Chondrocyte (in vitro differentiated cells): ENCODE measurements at regions not wholly inside any gene's neighbourhood (a gene's known extent, or its start where the extent isn't known, plus 50 kb on each side); places are given as distances from the start of the nearest gene placed in this dataset.

Source experiments
- DNase-seq: peaks from one replicate; pipeline ENCODE4 v3.0.0; 2021; ENCODE audit warnings: mixed read lengths, low spot score
- H3K27ac Mint-ChIP-seq: one replicate; pipeline ENCODE4 v1.8.0; 2021; ENCODE audit warnings: mild to moderate bottlenecking, moderate library complexity, mixed read lengths; ENCODE audit not compliant: unreplicated experiment
- H3K27me3 Mint-ChIP-seq: 2 replicates; pipeline ENCODE4 v1.8.0; 2021; ENCODE audit warnings: low read depth, mixed read lengths
- H3K36me3 Mint-ChIP-seq: 2 replicates; pipeline ENCODE4 v1.8.0; 2021; ENCODE audit warnings: low read depth, mixed read lengths
- H3K4me1 Mint-ChIP-seq: 2 replicates; pipeline ENCODE4 v1.8.0; 2021; ENCODE audit warnings: low read depth, mild to moderate bottlenecking, mixed read lengths
- H3K4me3 Mint-ChIP-seq: one replicate; pipeline ENCODE4 v1.8.0; 2021; ENCODE audit warnings: mild to moderate bottlenecking, moderate library complexity, mixed read lengths; ENCODE audit not compliant: unreplicated experiment
- H3K9me3 Mint-ChIP-seq: 2 replicates; pipeline ENCODE4 v1.8.0; 2021; ENCODE audit warnings: low read depth, mixed read lengths
- TF ChIP-seq, protein P1 (sequence below): fragments of 200-600 bp; sonication (generic); IDR thresholded peaks from 2 replicates; pipeline ENCODE4 v1.5.0; 2021; ENCODE audit warnings: antibody characterized with exemption, mild to moderate bottlenecking, moderate library complexity

DNA sequence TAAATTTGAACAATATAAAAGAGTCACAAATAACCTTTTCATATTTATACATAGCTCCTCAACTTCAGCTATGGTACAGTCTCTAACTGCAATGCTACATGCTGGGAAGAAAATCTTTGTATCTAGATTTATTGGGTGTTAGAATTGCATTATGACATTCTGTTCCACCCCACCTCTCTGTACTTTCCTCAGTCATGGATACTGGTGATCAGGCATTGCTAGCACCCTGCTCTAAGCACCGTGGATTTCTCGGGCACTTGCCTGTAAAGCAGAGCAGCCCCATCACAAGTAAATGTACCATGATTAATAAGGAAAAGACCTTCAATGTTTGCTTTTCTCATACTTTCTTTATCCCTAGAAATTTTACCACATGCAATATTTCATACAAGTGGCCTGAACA, 1028.9 kb upstream of the INTU start:
- no peaks in the 10 kb centered on the region for H3K9me3 Mint-ChIP-seq
- peaks cover 9% of the 10 kb centered on the region for H3K4me1 Mint-ChIP-seq
- DNase-seq, result no peak
- no peaks in the 10 kb centered on the region for H3K36me3 Mint-ChIP-seq
- TF ChIP-seq, protein P1, sequence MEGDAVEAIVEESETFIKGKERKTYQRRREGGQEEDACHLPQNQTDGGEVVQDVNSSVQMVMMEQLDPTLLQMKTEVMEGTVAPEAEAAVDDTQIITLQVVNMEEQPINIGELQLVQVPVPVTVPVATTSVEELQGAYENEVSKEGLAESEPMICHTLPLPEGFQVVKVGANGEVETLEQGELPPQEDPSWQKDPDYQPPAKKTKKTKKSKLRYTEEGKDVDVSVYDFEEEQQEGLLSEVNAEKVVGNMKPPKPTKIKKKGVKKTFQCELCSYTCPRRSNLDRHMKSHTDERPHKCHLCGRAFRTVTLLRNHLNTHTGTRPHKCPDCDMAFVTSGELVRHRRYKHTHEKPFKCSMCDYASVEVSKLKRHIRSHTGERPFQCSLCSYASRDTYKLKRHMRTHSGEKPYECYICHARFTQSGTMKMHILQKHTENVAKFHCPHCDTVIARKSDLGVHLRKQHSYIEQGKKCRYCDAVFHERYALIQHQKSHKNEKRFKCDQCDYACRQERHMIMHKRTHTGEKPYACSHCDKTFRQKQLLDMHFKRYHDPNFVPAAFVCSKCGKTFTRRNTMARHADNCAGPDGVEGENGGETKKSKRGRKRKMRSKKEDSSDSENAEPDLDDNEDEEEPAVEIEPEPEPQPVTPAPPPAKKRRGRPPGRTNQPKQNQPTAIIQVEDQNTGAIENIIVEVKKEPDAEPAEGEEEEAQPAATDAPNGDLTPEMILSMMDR, result no peak
- no peaks in the 10 kb centered on the region for H3K27me3 Mint-ChIP-seq
- no peak overlapping the region for H3K27ac Mint-ChIP-seq
- H3K4me3 Mint-ChIP-seq, result no peak overlapping the region

DNA sequence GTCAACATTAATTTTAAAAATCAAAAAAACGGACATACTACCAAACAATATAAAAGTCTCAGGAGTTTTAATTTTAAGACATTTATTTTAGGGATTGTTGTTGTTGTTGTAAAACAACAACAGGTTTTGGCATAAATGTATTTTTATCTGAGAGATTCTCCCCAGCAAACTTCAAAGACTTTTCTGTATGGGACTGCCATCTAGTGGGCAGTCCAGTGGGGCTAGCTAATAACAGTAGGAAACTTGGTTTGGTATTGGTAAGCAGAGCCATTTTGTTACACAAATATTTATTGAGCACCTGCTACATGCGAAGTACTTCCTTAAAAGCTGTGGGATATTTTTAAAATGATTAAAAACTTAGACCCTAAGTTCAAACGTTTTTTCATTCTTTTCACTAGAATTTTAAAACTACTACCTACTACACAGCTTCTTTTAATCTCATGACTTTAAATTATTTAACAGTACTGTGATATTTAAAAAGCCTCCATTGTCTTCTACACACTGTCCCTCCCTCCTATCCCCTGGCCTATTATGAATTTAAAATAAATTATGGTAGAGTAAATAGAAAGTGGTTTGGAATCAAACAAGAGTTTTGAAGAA, 1028.4 kb upstream of the INTU start:
- H3K27me3 Mint-ChIP-seq, result no peaks in the 10 kb centered on the region
- no peak overlapping the region for H3K27ac Mint-ChIP-seq
- TF ChIP-seq, protein P1, result peak; percentile 95
- no peaks in the 10 kb centered on the region for H3K9me3 Mint-ChIP-seq
- H3K4me1 Mint-ChIP-seq, result peaks cover 8% of the 10 kb centered on the region
- no peak overlapping the region for H3K4me3 Mint-ChIP-seq
- no peaks in the 10 kb centered on the region for H3K36me3 Mint-ChIP-seq
- no peak for DNase-seq

DNA sequence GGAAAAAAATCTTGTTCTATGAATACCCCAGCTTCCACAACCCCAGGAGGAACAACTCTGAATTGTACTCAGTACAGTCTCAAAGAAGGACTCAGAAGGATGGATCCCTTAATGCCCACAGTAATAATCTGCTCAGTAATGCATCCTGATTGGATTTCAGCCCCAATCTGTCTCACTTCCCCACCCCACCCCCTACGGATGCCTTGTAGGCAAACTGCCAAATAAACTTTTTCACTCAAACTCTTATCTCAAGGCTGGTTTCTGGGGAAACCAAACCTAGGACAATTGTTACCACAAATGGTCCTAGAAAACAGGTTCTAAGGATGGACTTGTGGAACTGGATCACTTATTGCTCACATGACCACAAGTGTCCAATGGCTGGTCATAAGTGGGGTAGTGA, 1021.8 kb upstream of the INTU start:
- Mint-ChIP-seq H3K27me3 (no peaks in the 10 kb centered on the region), H3K4me1 (no peaks in the 10 kb centered on the region), H3K36me3 (no peaks in the 10 kb centered on the region), H3K9me3 (no peaks in the 10 kb centered on the region), H3K4me3 (no peak overlapping the region), H3K27ac (no peak overlapping the region)
- TF ChIP-seq, protein P1, result no peak
- no peak for DNase-seq

DNA sequence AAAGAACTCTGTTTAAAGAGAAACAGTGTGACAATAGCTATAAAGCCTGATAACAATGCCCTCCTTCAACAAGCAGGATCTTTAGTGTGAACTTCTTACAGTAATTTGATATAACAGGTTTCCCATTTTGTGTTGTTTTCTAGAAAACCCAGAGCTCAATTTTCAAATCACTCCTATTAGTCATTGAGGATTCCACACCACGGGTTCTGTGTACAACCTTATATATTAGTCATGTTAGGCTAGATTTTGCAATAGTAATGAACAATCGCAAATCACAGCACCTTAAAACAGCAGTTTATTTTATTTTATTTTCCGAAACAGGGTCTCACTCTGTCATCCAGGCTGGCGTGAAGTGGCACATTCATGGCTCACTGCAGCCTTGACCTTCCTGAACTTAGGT, 1020.9 kb upstream of the INTU start:
- no peak overlapping the region for H3K4me3 Mint-ChIP-seq
- no peaks in the 10 kb centered on the region for H3K27me3 Mint-ChIP-seq
- DNase-seq, result no peak
- H3K9me3 Mint-ChIP-seq, result no peaks in the 10 kb centered on the region
- no peaks in the 10 kb centered on the region for H3K36me3 Mint-ChIP-seq
- TF ChIP-seq, protein P1, result no peak
- no peaks in the 10 kb centered on the region for H3K4me1 Mint-ChIP-seq
- H3K27ac Mint-ChIP-seq, result no peak overlapping the region

DNA sequence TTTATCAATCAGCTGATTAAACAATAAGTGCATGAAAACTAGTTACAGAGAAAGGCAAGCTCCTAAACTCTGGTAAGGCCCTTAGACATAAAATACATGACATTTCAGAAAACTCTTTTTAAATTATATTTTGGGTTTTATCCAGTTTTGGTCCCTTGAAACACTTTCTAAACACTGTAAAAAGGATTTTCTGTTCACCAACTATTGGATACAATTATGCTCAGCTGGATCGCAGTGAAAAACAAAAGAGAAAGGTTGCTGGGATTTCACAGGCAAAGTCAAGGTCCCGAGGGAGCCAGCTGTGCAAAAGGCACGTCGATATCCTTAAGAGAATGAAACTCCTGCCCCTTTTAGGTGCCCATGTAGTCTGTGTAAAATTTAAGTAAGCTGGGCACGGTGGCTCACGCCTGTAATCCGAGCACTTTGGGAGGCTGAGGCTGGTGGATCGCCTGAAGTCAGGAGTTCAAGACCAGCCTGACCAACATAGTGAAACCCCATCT, 1018.4 kb upstream of the INTU start:
- Mint-ChIP-seq H3K27me3 (no peaks in the 10 kb centered on the region), H3K36me3 (peaks cover 1% of the 10 kb centered on the region), H3K4me3 (no peak overlapping the region), H3K9me3 (peaks cover 11% of the 10 kb centered on the region), H3K4me1 (no peaks in the 10 kb centered on the region), H3K27ac (no peak overlapping the region)
- DNase-seq, result no peak
- TF ChIP-seq, protein P1, result no peak
